ENCODE measurements at regions not wholly inside any gene's neighbourhood (a gene's known extent, or its start where the extent isn't known, plus 50 kb on each side); places are given as distances from the start of the nearest gene placed in this dataset.

DNA sequence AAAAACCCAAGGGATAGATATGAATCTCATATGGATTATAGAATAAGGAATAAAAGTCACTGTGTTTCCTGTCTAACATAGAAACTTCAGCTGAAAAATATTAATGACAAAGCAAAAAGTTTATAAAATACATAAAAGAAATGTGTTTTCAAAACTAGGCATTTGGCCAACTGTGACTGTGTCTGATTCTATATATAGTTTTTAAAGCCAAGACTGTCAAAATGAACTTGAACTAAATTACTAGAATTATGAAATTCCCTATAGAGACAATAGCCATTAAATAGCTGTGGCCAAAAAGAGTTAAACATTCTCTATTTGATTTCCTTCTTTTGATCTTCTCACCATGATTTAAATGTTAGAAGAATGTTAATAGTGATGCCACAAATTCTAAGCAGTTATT lies 311.2 kb upstream of the SEMA3D start:
- TF ChIP-seq, protein P1, sequence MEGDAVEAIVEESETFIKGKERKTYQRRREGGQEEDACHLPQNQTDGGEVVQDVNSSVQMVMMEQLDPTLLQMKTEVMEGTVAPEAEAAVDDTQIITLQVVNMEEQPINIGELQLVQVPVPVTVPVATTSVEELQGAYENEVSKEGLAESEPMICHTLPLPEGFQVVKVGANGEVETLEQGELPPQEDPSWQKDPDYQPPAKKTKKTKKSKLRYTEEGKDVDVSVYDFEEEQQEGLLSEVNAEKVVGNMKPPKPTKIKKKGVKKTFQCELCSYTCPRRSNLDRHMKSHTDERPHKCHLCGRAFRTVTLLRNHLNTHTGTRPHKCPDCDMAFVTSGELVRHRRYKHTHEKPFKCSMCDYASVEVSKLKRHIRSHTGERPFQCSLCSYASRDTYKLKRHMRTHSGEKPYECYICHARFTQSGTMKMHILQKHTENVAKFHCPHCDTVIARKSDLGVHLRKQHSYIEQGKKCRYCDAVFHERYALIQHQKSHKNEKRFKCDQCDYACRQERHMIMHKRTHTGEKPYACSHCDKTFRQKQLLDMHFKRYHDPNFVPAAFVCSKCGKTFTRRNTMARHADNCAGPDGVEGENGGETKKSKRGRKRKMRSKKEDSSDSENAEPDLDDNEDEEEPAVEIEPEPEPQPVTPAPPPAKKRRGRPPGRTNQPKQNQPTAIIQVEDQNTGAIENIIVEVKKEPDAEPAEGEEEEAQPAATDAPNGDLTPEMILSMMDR (IDR thresholded peaks at IDR 0.05; ENCODE audit: low read depth, low read length) = no peak
- TF ChIP-seq POLR2A (IDR thresholded peaks at IDR 0.05; ENCODE audit: extremely low read depth, insufficient read length) = no peak
- TF ChIP-seq MYC (IDR thresholded peaks at IDR 0.05; ENCODE audit: low read depth, low read length) = no peak
- TF ChIP-seq, protein P2, sequence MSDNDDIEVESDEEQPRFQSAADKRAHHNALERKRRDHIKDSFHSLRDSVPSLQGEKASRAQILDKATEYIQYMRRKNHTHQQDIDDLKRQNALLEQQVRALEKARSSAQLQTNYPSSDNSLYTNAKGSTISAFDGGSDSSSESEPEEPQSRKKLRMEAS (IDR thresholded peaks at IDR 0.05; ENCODE audit: low read depth, low read length) = no peak

Measured in NB4 (cell line).